ENCODE measurements at regions not wholly inside any gene's neighbourhood (a gene's known extent, or its start where the extent isn't known, plus 50 kb on each side); places are given as distances from the start of the nearest gene placed in this dataset.

DNA sequence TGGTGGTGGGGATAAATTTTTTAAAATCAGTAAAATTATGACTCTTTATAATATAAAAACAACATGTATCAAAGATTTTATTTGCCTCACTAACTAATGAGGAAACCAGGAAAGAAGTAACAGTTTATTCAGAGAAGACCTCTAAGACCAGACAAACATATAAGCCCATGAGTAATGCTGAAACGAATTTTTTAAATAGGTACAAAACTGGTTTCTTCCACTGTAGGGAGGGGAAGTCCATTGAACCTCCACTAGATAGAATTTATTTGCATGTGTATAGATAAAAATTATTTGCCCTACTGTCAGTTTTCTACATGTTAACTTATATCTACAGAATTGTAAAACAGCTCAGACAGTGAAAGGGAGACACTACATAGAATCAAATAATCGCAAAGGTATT, 86.8 kb downstream of the ZC3H11B start:
- no peaks in the 10 kb centered on the region for H3K27me3 ChIP-seq (ENCODE audit: control insufficient read depth, insufficient read depth, low read length)
- no peaks in the 10 kb centered on the region for H3K36me3 ChIP-seq (ENCODE audit: control insufficient read depth, insufficient read depth, low read length)
- DNase-seq (ENCODE audit: low read depth) (no peak), FAIRE-seq (no peak)
- TF ChIP-seq, protein P1, sequence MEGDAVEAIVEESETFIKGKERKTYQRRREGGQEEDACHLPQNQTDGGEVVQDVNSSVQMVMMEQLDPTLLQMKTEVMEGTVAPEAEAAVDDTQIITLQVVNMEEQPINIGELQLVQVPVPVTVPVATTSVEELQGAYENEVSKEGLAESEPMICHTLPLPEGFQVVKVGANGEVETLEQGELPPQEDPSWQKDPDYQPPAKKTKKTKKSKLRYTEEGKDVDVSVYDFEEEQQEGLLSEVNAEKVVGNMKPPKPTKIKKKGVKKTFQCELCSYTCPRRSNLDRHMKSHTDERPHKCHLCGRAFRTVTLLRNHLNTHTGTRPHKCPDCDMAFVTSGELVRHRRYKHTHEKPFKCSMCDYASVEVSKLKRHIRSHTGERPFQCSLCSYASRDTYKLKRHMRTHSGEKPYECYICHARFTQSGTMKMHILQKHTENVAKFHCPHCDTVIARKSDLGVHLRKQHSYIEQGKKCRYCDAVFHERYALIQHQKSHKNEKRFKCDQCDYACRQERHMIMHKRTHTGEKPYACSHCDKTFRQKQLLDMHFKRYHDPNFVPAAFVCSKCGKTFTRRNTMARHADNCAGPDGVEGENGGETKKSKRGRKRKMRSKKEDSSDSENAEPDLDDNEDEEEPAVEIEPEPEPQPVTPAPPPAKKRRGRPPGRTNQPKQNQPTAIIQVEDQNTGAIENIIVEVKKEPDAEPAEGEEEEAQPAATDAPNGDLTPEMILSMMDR (IDR thresholded peaks at IDR 0.05; ENCODE audit: insufficient read depth, low read length, severe bottlenecking): no peak
- no peak overlapping the region for H3K4me3 ChIP-seq (ENCODE audit: low read depth, low read length)

DNA sequence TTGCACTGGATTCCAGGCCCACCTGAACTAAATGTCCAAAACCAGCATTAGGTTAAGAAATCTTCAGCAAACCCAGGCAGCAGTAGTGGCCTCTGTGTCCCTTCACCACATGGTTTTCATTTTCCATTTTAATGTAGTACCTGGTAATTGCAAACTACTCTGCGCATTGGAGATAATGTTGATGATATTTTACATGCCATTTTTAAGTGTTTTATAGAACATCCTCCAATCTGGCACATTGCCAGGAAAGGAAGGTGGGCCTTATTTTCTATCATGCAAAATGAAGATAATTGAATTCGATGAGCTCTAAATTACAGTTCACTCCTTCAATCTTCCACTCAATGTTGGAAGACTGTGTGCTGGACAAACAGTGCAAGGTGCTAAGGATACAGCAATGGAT, 89.5 kb downstream of the ZC3H11B start:
- Histone ChIP-seq H3K36me3 (ENCODE audit: control insufficient read depth, insufficient read depth, low read length) (no peaks in the 10 kb centered on the region), H3K27me3 (ENCODE audit: control insufficient read depth, insufficient read depth, low read length) (no peaks in the 10 kb centered on the region), H3K4me3 (ENCODE audit: low read depth, low read length) (no peak overlapping the region)
- FAIRE-seq: no peak
- TF ChIP-seq, protein P1 (IDR thresholded peaks at IDR 0.05; ENCODE audit: insufficient read depth, low read length, severe bottlenecking): no peak
- no peak for DNase-seq (ENCODE audit: low read depth)

DNA sequence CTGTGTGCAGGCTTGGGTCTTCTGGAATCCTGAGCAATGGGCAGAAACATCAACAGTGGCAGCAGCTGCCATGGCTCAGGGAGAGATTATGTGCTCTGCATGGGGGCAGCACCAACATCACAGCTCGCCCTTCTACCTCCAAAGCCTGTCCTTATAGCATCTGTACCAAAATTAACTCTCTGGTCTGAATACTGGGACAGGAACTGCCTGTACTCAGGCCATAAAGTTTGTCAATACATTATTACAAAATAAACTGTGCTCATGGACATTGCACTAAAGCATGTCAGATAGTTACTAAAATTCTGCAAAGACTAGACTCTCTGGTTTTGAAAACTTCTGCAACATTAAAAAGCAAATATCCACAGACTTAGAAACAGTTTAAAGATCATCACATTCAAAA, 91.6 kb downstream of the ZC3H11B start:
- no peaks in the 10 kb centered on the region for H3K27me3 ChIP-seq (ENCODE audit: control insufficient read depth, insufficient read depth, low read length)
- FAIRE-seq: no peak

DNA sequence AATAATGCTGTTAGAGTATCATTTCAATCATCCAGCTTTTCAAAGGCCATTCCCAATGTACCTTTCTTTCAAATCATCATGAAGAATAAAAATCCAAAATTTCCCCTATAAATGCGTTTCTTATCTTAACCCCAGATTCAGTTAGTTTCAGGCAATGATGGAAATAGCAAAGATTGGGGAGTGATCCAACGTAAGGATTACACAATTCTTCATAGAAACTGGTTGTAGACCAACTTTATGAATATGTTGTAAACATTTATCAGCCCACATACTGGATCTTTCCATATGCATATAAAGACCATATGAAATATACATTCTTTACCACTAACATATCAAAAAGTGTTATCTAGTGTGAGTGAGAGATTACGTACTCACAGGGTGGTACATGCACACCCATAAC, 92.7 kb downstream of the ZC3H11B start:
- TF ChIP-seq, protein P1 (IDR thresholded peaks at IDR 0.05; ENCODE audit: insufficient read depth, low read length, severe bottlenecking): no peak
- DNase-seq (ENCODE audit: low read depth): no peak
- no peak for FAIRE-seq
- H3K27me3 ChIP-seq (ENCODE audit: control insufficient read depth, insufficient read depth, low read length): no peaks in the 10 kb centered on the region
- no peak overlapping the region for H3K4me3 ChIP-seq (ENCODE audit: low read depth, low read length)
- no peaks in the 10 kb centered on the region for H3K36me3 ChIP-seq (ENCODE audit: control insufficient read depth, insufficient read depth, low read length)

More for the DNA sequence above, 91.6 kb downstream of the ZC3H11B start:
- Histone ChIP-seq H3K4me3 (ENCODE audit: low read depth, low read length) (no peak overlapping the region), H3K36me3 (ENCODE audit: control insufficient read depth, insufficient read depth, low read length) (no peaks in the 10 kb centered on the region)
- TF ChIP-seq, protein P1 (IDR thresholded peaks at IDR 0.05; ENCODE audit: insufficient read depth, low read length, severe bottlenecking): no peak
- no peak for DNase-seq (ENCODE audit: low read depth)

DNA sequence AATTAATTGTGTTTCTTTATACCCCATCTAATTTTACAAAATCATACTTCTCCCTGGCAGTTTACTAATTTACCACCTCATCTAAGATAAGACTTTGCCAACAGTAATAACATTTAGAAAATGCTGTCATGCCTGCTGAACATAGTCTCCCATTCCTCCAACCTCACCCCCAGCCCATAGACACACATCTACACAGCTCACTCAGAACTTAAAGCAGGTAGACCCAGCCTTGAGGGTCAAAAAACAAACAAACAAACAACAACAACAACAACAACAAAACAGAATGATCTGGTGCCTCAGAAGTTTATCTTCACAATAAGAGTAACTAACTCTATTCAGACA, 94.0 kb downstream of the ZC3H11B start:
- H3K4me3 ChIP-seq (ENCODE audit: low read depth, low read length): no peak overlapping the region
- no peak for FAIRE-seq

More for the DNA sequence above, 94.0 kb downstream of the ZC3H11B start:
- Histone ChIP-seq H3K36me3 (ENCODE audit: control insufficient read depth, insufficient read depth, low read length) (no peaks in the 10 kb centered on the region), H3K27me3 (ENCODE audit: control insufficient read depth, insufficient read depth, low read length) (no peaks in the 10 kb centered on the region)
- TF ChIP-seq, protein P1 (IDR thresholded peaks at IDR 0.05; ENCODE audit: insufficient read depth, low read length, severe bottlenecking): no peak
- DNase-seq (ENCODE audit: low read depth): no peak
